Gastroesophageal sphincter (tissue), 3 donors: ENCODE measurements at regions not wholly inside any gene's neighbourhood (a gene's known extent, or its start where the extent isn't known, plus 50 kb on each side); places are given as distances from the start of the nearest gene placed in this dataset.

Experiments
- POLR2A ChIP-seq, 2 donors: fragments of 450-650 bp; IDR thresholded peaks; one replicate each; pipeline ENCODE4 v1.6.1; 2017; ENCODE audit warnings: antibody characterized with exemption in 2 of 2, mild to moderate bottlenecking in 2 of 2, moderate library complexity in 1 of 2
- TF ChIP-seq, protein P1 (sequence below), 4 experiments: fragments of 200-600 bp in 2 of 4; fragments of 450-650 bp in 2 of 4; sonication (generic) in 1 of 4; IDR thresholded peaks; one replicate each; pipeline ENCODE4 v1.5.1; 2017 to 2019; ENCODE audit warnings: antibody characterized with exemption in 4 of 4, mild to moderate bottlenecking in 2 of 4, moderate library complexity in 2 of 4

GRCh38 chr10:36358736-36359135 lies 716.6 kb upstream of the FZD8 start:
- no peak for TF ChIP-seq POLR2A (IDR thresholded peaks at IDR 0.05)
- TF ChIP-seq, protein P1, sequence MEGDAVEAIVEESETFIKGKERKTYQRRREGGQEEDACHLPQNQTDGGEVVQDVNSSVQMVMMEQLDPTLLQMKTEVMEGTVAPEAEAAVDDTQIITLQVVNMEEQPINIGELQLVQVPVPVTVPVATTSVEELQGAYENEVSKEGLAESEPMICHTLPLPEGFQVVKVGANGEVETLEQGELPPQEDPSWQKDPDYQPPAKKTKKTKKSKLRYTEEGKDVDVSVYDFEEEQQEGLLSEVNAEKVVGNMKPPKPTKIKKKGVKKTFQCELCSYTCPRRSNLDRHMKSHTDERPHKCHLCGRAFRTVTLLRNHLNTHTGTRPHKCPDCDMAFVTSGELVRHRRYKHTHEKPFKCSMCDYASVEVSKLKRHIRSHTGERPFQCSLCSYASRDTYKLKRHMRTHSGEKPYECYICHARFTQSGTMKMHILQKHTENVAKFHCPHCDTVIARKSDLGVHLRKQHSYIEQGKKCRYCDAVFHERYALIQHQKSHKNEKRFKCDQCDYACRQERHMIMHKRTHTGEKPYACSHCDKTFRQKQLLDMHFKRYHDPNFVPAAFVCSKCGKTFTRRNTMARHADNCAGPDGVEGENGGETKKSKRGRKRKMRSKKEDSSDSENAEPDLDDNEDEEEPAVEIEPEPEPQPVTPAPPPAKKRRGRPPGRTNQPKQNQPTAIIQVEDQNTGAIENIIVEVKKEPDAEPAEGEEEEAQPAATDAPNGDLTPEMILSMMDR (IDR thresholded peaks at IDR 0.05) = no peak
